CD4-positive, alpha-beta T cell (primary cell): ENCODE measurements at regions not wholly inside any gene's neighbourhood (a gene's known extent, or its start where the extent isn't known, plus 50 kb on each side); places are given as distances from the start of the nearest gene placed in this dataset.

Experiments
- ATAC-seq: fragments of 200-7000 bp; cut with Tn5 transposase; one replicate; pipeline ENCODE4 v1.10.0; 2022; ENCODE audit warnings: mild to moderate bottlenecking; ENCODE audit not compliant: poor library complexity
- CTCF ChIA-PET: fragments of 350-600 bp; sonication (Branson Sonifier 250); formaldehyde crosslinking; loops from one replicate; lab custom pipeline; 2021; ENCODE audit warnings: antibody characterized with exemption, inconsistent platforms; lab: Charles Lee
- POLR2A ChIA-PET: fragments of 350-600 bp; sonication (Branson Sonifier 250); formaldehyde crosslinking; loops from one replicate; lab custom pipeline; 2021; ENCODE audit warnings: antibody characterized with exemption, inconsistent platforms; lab: Charles Lee
- DNase-seq, 14 experiments: peaks; one replicate each; pipeline ENCODE4 v3.0.0-alpha.2; 2013 to 2020; ENCODE audit warnings: mixed read lengths in 2 of 14
- H3K27ac ChIP-seq, 2 donors: one replicate each; pipeline versions ENCODE4 v1.5.1 to v1.7.0; 2013; ENCODE audit warnings: low read length in 2 of 2, low read depth in 1 of 2, mild to moderate bottlenecking in 1 of 2
- H3K27me3 ChIP-seq, 2 experiments: 1 replicate in 1 of 2; 2 replicates in 1 of 2; pipeline versions ENCODE4 v1.6.1 to v1.7.0; 2013; ENCODE audit warnings: low read length in 2 of 2, control low read depth in 1 of 2, mild to moderate bottlenecking in 1 of 2, moderate library complexity in 1 of 2; ENCODE audit not compliant: insufficient read depth in 2 of 2, control insufficient read depth in 1 of 2
- H3K36me3 ChIP-seq: one replicate; pipeline ENCODE4 v1.6.1; 2013; ENCODE audit warnings: low read length, control low read depth; ENCODE audit not compliant: insufficient read depth
- H3K4me1 ChIP-seq: one replicate; pipeline ENCODE4 v1.6.1; 2013; ENCODE audit warnings: low read length, control low read depth; ENCODE audit not compliant: insufficient read depth
- H3K4me3 ChIP-seq: one replicate; pipeline ENCODE4 v1.5.1; 2013; ENCODE audit warnings: mild to moderate bottlenecking, low read length, moderate library complexity
- H3K9me3 ChIP-seq, 2 experiments: 1 replicate in 1 of 2; 2 replicates in 1 of 2; pipeline versions ENCODE4 v1.6.1 to v1.7.0; 2013; ENCODE audit warnings: low read length in 2 of 2, mild to moderate bottlenecking in 2 of 2, control low read depth in 1 of 2, moderate library complexity in 1 of 2; ENCODE audit not compliant: control insufficient read depth in 1 of 2, insufficient read depth in 1 of 2
- H3K27ac Mint-ChIP-seq: one replicate; pipeline ENCODE4 v1.8.0; 2020; ENCODE audit warnings: mixed read lengths
- H3K27me3 Mint-ChIP-seq: one replicate; pipeline ENCODE4 v1.8.0; 2021; ENCODE audit warnings: mixed read lengths
- H3K36me3 Mint-ChIP-seq: one replicate; pipeline ENCODE4 v1.8.0; 2021; ENCODE audit warnings: low read depth, mixed read lengths
- H3K4me1 Mint-ChIP-seq: one replicate; pipeline ENCODE4 v1.8.0; 2021; ENCODE audit warnings: low read depth, mixed read lengths
- H3K4me3 Mint-ChIP-seq: one replicate; pipeline ENCODE4 v1.8.0; 2020; ENCODE audit warnings: mild to moderate bottlenecking, mixed read lengths
- H3K9me3 Mint-ChIP-seq: one replicate; pipeline ENCODE4 v1.8.0; 2020; ENCODE audit warnings: mixed read lengths
- CTCF ChIP-seq: fragments of 200-600 bp; IDR thresholded peaks from one replicate; pipeline ENCODE4 v1.8.0; 2022; ENCODE audit warnings: antibody characterized with exemption, mild to moderate bottlenecking
- intact Hi-C, 2 experiments: fragments of 100-400 bp; cut with DNase I in 1 of 2; cut with micrococcal nuclease in 1 of 2; formaldehyde crosslinking; loops; one replicate each; pipeline versions ENCODE4 v1.15.1 to v1.9.0; 2023 to 2025; cut with DNase I, micrococcal nuclease

DNA sequence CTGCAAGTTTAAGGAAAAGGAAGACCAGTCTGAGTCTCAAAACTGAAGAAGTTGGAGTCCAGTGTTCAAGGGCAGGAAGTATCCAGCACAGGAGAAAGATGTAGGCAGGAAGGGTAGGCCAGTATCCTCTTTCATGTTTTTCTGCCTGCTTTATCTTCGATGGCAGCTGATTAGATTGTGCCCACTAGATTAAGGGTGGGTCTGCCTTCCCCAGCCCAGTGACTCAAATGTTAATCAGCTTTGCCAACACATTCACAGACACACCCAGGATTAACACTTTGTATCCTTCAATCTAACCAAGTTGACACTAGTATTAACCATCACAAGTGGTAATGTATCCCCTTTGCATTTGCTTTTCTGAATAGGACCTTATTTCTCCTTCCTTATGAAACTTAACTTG is 535.9 kb upstream of the FTMT start:
- no peak for TF ChIP-seq CTCF
- no peaks in the 10 kb centered on the region for H3K4me1 Mint-ChIP-seq
- POLR2A ChIA-PET = no interaction called here
- intact Hi-C loops = no loop called here
- H3K36me3 ChIP-seq = no peaks in the 10 kb centered on the region
- no peak for ATAC-seq
- peaks cover 0 to 12% of the 10 kb centered on the region in 2 experiments for H3K9me3 ChIP-seq
- no peaks in the 10 kb centered on the region for H3K4me1 ChIP-seq
- H3K4me3 ChIP-seq = no peak overlapping the region
- H3K36me3 Mint-ChIP-seq = no peaks in the 10 kb centered on the region
- DNase-seq = no peak
- no peak overlapping the region for H3K27ac Mint-ChIP-seq
- no peaks in the 10 kb centered on the region for H3K27me3 ChIP-seq
- H3K4me3 Mint-ChIP-seq = no peak overlapping the region
- no peaks in the 10 kb centered on the region for H3K27me3 Mint-ChIP-seq
- peaks cover 21% of the 10 kb centered on the region for H3K9me3 Mint-ChIP-seq
- CTCF ChIA-PET = no interaction called here
- H3K27ac ChIP-seq = no peak overlapping the region

DNA sequence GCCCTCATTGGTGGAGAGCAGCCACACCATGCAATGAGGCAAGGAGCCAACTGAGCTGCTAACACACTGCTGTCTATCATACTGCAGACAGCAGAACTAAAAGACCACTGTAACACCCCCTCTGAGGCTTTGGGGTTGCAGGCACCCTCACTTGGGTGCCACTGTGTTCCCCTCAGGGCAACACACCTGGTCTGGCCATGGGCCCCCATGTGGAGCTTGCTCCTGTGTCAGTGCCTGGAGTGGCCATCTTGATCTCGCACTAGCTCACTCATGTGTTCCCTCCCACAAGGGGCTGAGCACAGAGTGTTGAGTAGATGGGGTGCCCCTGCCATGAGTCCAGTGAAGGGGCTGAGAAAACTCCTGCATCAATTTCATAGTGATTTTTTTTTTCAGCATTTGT is 532.4 kb upstream of the FTMT start:
- POLR2A ChIA-PET = no interaction called here
- Histone ChIP-seq H3K4me1 (no peaks in the 10 kb centered on the region), H3K27me3 (no peaks in the 10 kb centered on the region), H3K27ac (no peak overlapping the region), H3K9me3 (peaks cover 0 to 12% of the 10 kb centered on the region in 2 experiments), H3K4me3 (no peak overlapping the region), H3K36me3 (no peaks in the 10 kb centered on the region)
- TF ChIP-seq CTCF = no peak
- H3K9me3 Mint-ChIP-seq = peaks cover 20% of the 10 kb centered on the region
- H3K27me3 Mint-ChIP-seq = no peaks in the 10 kb centered on the region
- CTCF ChIA-PET = no interaction called here
- H3K4me3 Mint-ChIP-seq = no peak overlapping the region
- no peaks in the 10 kb centered on the region for H3K4me1 Mint-ChIP-seq
- no peak for ATAC-seq
- no peak for DNase-seq
- no peak overlapping the region for H3K27ac Mint-ChIP-seq
- H3K36me3 Mint-ChIP-seq = no peaks in the 10 kb centered on the region
- intact Hi-C loops = no loop called here

DNA sequence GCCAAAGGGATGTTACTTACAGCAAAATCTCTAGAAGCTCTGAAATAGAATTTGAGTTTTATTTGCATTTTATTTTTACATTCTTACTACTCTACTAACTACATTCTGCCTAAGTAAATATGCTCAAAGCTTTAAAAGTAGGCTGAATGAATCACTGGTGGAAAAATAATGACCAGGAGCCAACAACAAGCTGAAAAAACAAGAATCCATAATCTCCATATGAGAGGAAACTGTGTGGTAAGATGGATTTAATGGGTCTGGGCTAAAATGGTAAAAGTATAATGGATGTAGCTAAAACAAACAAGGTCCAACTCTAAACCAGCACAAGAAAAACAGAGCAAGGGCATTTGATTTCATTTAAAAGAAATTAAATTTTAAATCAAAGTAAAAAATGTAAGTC is 525.8 kb upstream of the FTMT start:
- Histone ChIP-seq H3K36me3 (no peaks in the 10 kb centered on the region), H3K4me1 (no peaks in the 10 kb centered on the region), H3K4me3 (no peak overlapping the region), H3K27ac (no peak overlapping the region), H3K9me3 (no peaks in the 10 kb centered on the region), H3K27me3 (no peaks in the 10 kb centered on the region)
- Mint-ChIP-seq H3K36me3 (no peaks in the 10 kb centered on the region), H3K4me3 (no peak overlapping the region), H3K9me3 (no peaks in the 10 kb centered on the region), H3K27ac (no peak overlapping the region), H3K27me3 (no peaks in the 10 kb centered on the region), H3K4me1 (no peaks in the 10 kb centered on the region)
- ATAC-seq = no peak
- POLR2A ChIA-PET = no interaction called here
- no peak for TF ChIP-seq CTCF
- DNase-seq = no peak
- CTCF ChIA-PET = no interaction called here
- intact Hi-C loops = no loop called here
